Osteocyte (in vitro differentiated cells): ENCODE measurements at regions not wholly inside any gene's neighbourhood (a gene's known extent, or its start where the extent isn't known, plus 50 kb on each side); places are given as distances from the start of the nearest gene placed in this dataset.

ENCODE experiments used
- DNase-seq: peaks from one replicate; pipeline ENCODE4 v3.0.0; 2021; ENCODE audit warnings: mixed read lengths; ENCODE audit not compliant: unreplicated experiment; ENCODE audit errors: extremely low spot score
- H3K27ac Mint-ChIP-seq: one replicate; pipeline ENCODE4 v1.8.0; 2021; ENCODE audit warnings: mild to moderate bottlenecking, mixed read lengths; ENCODE audit not compliant: unreplicated experiment
- H3K27me3 Mint-ChIP-seq: one replicate; pipeline ENCODE4 v1.8.0; 2021; ENCODE audit warnings: mixed read lengths; ENCODE audit not compliant: unreplicated experiment
- H3K36me3 Mint-ChIP-seq: one replicate; pipeline ENCODE4 v1.8.0; 2021; ENCODE audit warnings: mixed read lengths; ENCODE audit not compliant: unreplicated experiment
- H3K4me1 Mint-ChIP-seq: one replicate; pipeline ENCODE4 v1.8.0; 2021; ENCODE audit warnings: mixed read lengths; ENCODE audit not compliant: unreplicated experiment
- H3K4me3 Mint-ChIP-seq: one replicate; pipeline ENCODE4 v1.8.0; 2021; ENCODE audit warnings: mild to moderate bottlenecking, moderate library complexity, mixed read lengths; ENCODE audit not compliant: unreplicated experiment
- H3K9me3 Mint-ChIP-seq: one replicate; pipeline ENCODE4 v1.8.0; 2021; ENCODE audit warnings: mixed read lengths; ENCODE audit not compliant: unreplicated experiment
- CTCF ChIP-seq: fragments of 200-600 bp; sonication (generic); IDR thresholded peaks from 2 replicates; pipeline ENCODE4 v1.5.0; 2021; ENCODE audit warnings: antibody characterized with exemption, mild to moderate bottlenecking, moderate library complexity

- no peaks in the 10 kb centered on the region for H3K9me3 Mint-ChIP-seq
- no peaks in the 10 kb centered on the region for H3K36me3 Mint-ChIP-seq
- H3K27me3 Mint-ChIP-seq = no peaks in the 10 kb centered on the region
- no peak for TF ChIP-seq CTCF
- no peak overlapping the region for H3K4me3 Mint-ChIP-seq
- no peak for DNase-seq
- peak overlapping the region; percentile 54 for H3K27ac Mint-ChIP-seq
- H3K4me1 Mint-ChIP-seq = peaks cover 45% of the 10 kb centered on the region
Measured at GRCh38 chr6:134425513-134425912, 107.6 kb upstream of the SGK1 start.

DNA sequence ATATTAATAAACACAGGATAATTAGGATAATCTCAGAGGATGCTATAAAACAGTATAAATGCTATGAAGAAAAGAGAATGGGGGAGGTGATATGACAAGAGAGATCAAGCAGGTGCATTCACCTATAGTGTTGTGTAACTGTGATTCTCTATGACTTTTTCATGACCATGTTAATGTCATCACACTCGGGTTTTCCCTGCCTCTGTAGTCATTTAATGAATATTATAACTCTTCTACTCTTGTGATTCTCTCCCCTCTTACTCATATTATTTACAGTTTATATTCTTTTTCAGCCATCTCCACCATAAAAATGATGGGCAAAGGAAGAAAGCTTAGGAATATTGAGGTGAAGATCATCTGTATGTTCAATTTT, 106.9 kb upstream of the SGK1 start:
- Mint-ChIP-seq H3K27me3 (no peaks in the 10 kb centered on the region), H3K36me3 (no peaks in the 10 kb centered on the region), H3K4me3 (no peak overlapping the region), H3K4me1 (peaks cover 47% of the 10 kb centered on the region), H3K9me3 (no peaks in the 10 kb centered on the region), H3K27ac (peak overlapping the region; percentile 54)
- no peak for TF ChIP-seq CTCF
- DNase-seq = no peak

DNA sequence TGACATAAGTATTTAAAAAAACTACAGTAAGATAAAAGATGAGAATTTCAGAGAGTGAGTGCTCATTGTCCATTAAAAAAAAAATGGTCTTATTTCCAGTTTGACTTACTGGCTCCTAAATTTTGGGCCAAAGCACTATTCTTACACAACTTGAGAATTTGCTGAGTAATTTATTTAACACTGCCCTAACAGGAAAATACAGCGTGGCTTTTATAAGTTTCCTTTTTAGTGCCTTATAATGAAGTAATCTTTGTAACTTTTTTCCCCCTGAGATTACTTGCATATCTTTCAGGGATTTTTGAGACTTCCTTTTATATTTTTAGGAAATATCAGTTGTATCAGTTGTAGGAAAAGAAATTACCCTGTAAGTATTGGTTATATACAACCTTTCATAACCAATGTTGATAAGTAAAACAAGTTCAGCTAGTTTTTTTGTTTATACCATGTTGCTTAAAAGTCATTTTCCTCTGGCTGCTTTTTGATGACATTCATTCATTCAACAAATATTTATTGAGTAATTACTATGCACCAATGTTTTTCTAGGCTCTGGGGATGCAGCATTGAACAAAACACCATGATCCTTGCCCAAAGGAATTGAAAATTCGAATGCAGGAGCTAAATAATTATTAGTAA, 106.4 kb upstream of the SGK1 start:
- peak overlapping the region; percentile 17 for H3K27ac Mint-ChIP-seq

GRCh38 chr6:134422426-134423231, 104.7 kb upstream of the SGK1 start:
- no peak for TF ChIP-seq CTCF
- H3K36me3 Mint-ChIP-seq = no peaks in the 10 kb centered on the region
- peak overlapping the region; percentile 30 for H3K4me3 Mint-ChIP-seq
- H3K4me1 Mint-ChIP-seq = peaks cover 49% of the 10 kb centered on the region
- H3K27ac Mint-ChIP-seq = peak overlapping the region; percentile 95
- H3K9me3 Mint-ChIP-seq = no peaks in the 10 kb centered on the region
- no peak for DNase-seq
- H3K27me3 Mint-ChIP-seq = no peaks in the 10 kb centered on the region

More for the DNA sequence above, 106.4 kb upstream of the SGK1 start:
- Mint-ChIP-seq H3K36me3 (no peaks in the 10 kb centered on the region), H3K4me1 (peaks cover 49% of the 10 kb centered on the region), H3K27me3 (no peaks in the 10 kb centered on the region), H3K9me3 (no peaks in the 10 kb centered on the region), H3K4me3 (no peak overlapping the region)
- no peak for DNase-seq
- no peak for TF ChIP-seq CTCF

DNA sequence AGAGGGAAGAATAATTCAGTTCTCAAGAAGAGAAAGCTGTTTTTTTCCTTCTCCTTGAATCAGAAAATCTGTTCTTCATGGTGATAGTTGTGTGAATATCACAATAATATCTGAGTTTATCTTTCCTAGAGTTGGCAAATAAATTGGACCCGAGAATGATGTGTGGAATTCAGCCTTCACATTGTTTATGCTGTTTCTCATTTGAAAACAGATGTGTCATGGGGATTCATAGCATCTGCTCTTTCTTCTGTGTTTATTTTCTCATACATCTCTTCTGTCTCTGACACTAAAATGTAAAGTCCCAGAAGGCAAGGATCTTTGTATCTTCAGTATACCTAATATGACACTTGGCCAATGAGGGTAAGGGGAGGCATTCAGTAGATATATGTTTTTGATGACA, 103.6 kb upstream of the SGK1 start:
- TF ChIP-seq CTCF = no peak
- Mint-ChIP-seq H3K9me3 (no peaks in the 10 kb centered on the region), H3K4me1 (peaks cover 49% of the 10 kb centered on the region), H3K36me3 (no peaks in the 10 kb centered on the region), H3K27me3 (no peaks in the 10 kb centered on the region), H3K27ac (peak overlapping the region; percentile 86), H3K4me3 (no peak overlapping the region)
- no peak for DNase-seq
